HUES6 (cell line): ENCODE measurements at regions not wholly inside any gene's neighbourhood (a gene's known extent, or its start where the extent isn't known, plus 50 kb on each side); places are given as distances from the start of the nearest gene placed in this dataset.

Experiments used
- H3K27ac ChIP-seq: 2 replicates; pipeline ENCODE4 v1.7.0; 2013; ENCODE audit warnings: low read depth, mild to moderate bottlenecking, low read length, inconsistent platforms
- H3K27me3 ChIP-seq: 2 replicates; pipeline ENCODE4 v1.6.1; 2013; ENCODE audit warnings: low read length; ENCODE audit not compliant: control insufficient read depth, insufficient read depth
- H3K36me3 ChIP-seq: 2 replicates; pipeline ENCODE4 v1.6.1; 2013; ENCODE audit warnings: low read length; ENCODE audit not compliant: control insufficient read depth, insufficient read depth
- H3K4me1 ChIP-seq: 2 replicates; pipeline ENCODE4 v1.6.1; 2013; ENCODE audit warnings: low read length; ENCODE audit not compliant: control insufficient read depth, insufficient read depth
- H3K4me3 ChIP-seq: 2 replicates; pipeline ENCODE4 v1.5.1; 2013; ENCODE audit warnings: low read depth, low read length
- H3K9ac ChIP-seq: one replicate; pipeline ENCODE4 v1.6.1; 2013; ENCODE audit warnings: mild to moderate bottlenecking, low read length
- H3K9me3 ChIP-seq: 2 replicates; pipeline ENCODE4 v1.6.1; 2013; ENCODE audit warnings: low read depth, low read length; ENCODE audit not compliant: control insufficient read depth, insufficient read depth

DNA sequence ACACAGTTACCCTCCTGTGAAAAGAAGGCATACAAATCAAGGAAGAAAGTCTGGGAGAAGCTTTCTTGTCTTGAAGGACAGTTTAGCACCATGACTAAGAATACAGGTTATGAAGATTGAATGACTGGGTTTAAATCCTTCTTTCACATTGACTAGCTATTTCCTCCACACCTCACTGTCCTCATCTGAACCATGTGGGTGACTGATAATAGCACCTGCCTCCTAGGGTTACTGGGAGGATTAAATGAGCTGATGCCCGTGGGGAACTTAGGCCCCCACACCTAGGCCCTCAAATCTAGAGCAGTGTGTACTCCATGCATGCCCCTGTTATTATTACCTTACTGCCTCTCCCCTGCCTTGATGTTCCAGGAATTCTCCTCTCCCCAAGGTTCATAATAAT is 202.9 kb downstream of the FBXO15 start:
- Histone ChIP-seq H3K9ac (no peak overlapping the region), H3K4me3 (no peak overlapping the region), H3K27me3 (no peaks in the 10 kb centered on the region), H3K36me3 (no peaks in the 10 kb centered on the region), H3K27ac (no peak overlapping the region), H3K4me1 (peaks cover 6% of the 10 kb centered on the region; the same call in 1 of the 2 replicates), H3K9me3 (peaks cover 5% of the 10 kb centered on the region; the same call in 1 of the 2 replicates)

DNA sequence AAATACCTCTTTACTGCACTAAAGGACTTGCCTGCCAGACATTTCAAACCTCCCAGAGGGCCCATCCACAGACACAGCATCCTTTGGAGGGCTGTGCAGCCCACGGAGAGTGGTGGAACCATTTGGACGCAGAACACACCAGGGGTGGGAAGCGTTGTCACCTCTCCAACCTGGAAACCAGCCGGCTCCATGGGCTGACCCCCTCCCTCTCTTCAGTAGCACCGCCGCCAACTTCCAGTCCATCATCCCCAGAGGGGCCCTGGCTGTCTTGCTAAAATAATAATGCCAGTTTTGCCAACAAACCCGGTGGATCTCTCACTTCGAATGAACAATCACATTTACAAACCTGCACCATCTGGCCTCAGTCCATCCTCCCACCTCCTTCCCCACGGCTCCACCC is 203.9 kb downstream of the FBXO15 start:
- no peaks in the 10 kb centered on the region for H3K27me3 ChIP-seq

DNA sequence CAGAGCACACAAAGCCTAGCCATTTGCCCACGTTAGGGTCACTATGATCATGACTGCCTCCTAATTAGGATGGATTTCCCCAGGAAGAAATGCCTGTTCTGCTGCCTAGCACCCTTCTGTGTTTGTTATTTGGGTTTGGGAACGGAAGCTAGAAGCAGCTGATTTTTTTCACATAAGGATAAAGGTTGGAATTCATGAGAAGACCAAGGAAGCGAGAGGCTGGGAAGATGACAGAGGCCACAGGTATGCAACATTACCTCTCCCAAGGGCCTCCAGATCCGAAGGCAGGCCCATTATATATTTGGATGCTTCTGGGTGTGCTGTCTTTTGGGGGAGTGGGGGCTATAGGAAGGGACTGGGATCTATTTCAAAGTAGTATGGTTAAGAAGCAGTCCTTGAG is 204.7 kb downstream of the FBXO15 start:
- Histone ChIP-seq H3K9ac (no peak overlapping the region), H3K27ac (no peak overlapping the region), H3K36me3 (no peaks in the 10 kb centered on the region), H3K4me3 (no peak overlapping the region), H3K4me1 (peaks cover under 1% of the 10 kb centered on the region; the same call in 1 of the 2 replicates), H3K9me3 (no peaks in the 10 kb centered on the region), H3K27me3 (no peaks in the 10 kb centered on the region)

More for the DNA sequence above, 203.9 kb downstream of the FBXO15 start:
- Histone ChIP-seq H3K4me3 (no peak overlapping the region), H3K9me3 (no peaks in the 10 kb centered on the region), H3K4me1 (peaks cover 6% of the 10 kb centered on the region; the same call in 1 of the 2 replicates), H3K9ac (no peak overlapping the region), H3K27ac (no peak overlapping the region), H3K36me3 (no peaks in the 10 kb centered on the region)

DNA sequence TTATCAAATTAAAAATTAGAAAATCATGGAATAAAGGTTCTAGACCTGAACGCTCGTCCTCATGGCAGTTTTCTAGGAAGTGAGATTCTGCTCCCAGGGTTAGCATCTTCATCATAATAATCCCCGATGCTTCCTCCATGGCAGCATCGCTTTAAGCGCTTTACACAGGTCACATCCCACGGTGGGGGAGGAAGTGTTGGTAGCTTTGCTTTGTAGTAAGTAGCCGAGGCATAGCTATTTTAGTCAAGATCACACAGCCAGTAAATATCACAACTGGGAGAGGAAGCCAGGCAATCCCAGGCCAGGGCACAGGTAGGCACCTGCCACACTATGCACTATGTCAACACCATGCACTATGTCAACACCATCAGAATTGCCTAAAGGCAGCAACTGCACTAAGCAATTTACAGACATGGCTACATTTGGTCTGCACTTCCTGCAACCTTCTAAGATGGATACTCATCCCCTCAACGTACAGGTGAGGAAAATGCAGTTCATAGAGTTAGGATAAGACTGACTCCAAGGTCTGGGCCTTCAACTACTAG is 205.5 kb downstream of the FBXO15 start:
- Histone ChIP-seq H3K9ac (no peak overlapping the region), H3K9me3 (no peaks in the 10 kb centered on the region), H3K27ac (no peak overlapping the region), H3K36me3 (no peaks in the 10 kb centered on the region), H3K27me3 (no peaks in the 10 kb centered on the region), H3K4me1 (no peaks in the 10 kb centered on the region), H3K4me3 (no peak overlapping the region)

DNA sequence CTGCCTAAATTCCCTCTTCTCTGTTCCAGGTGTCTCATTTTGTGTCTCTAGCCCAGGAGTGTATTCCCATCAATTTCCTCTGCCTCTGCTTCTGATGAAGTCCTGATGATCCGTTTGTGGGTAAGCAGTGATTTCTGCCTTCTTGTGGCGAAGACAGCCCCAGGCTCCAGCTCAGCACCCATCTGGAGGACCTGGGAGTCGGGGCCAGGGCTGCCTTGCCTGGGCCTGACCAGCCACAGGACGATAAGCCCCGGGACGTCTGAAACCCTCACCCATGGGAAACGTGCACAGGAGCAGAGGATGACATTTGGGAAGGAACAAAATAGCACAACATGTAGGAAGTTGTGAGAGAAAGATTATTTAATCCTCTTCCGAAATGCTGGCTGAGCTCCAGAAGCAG is 206.9 kb downstream of the FBXO15 start:
- Histone ChIP-seq H3K9ac (no peak overlapping the region), H3K4me1 (no peaks in the 10 kb centered on the region), H3K36me3 (no peaks in the 10 kb centered on the region), H3K9me3 (no peaks in the 10 kb centered on the region), H3K27me3 (no peaks in the 10 kb centered on the region), H3K27ac (no peak overlapping the region), H3K4me3 (no peak overlapping the region)

DNA sequence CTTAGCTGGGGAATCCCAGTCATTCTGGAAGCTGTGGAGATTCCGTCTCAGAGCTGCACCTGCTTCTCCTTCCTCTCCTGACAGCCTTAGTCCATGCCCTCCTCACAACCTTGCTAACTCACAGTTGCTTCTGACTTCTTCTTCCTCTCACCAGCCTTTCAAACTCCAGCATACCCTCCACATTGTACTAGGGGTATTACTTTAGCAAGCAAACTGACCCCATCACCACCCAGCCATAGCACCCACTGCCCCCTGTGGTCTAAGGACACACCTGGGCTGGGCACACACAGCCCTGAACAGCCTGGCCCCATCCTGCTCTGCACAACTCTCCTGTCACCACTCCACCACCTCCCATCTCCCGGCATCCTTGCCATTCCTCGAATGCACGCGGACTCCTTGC is 208.2 kb downstream of the FBXO15 start:
- Histone ChIP-seq H3K9ac (no peak overlapping the region), H3K27me3 (no peaks in the 10 kb centered on the region), H3K4me1 (no peaks in the 10 kb centered on the region), H3K9me3 (no peaks in the 10 kb centered on the region), H3K4me3 (no peak overlapping the region), H3K27ac (no peak overlapping the region), H3K36me3 (no peaks in the 10 kb centered on the region)

DNA sequence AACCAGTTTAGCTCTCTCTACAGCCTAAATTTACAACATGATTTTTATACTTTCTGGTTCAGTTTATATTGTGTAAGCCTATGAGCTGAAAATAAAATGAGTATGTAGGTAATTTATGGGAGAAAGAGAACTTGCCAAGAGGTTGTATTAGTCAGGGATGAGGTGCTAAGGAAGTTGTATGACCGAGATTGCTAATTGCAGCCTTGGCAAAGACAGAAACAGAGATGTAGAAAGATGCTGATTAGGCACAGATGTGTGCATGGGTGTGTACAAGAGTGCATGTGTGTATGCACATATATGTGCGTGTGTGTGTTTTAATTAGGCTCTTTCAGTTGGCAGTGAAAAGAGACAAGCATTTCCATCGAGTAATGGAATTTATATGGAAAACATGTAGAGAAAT is 213.9 kb downstream of the FBXO15 start:
- no peaks in the 10 kb centered on the region for H3K27me3 ChIP-seq
- no peak overlapping the region for H3K27ac ChIP-seq
- no peaks in the 10 kb centered on the region for H3K36me3 ChIP-seq
- no peaks in the 10 kb centered on the region for H3K4me1 ChIP-seq
- H3K9me3 ChIP-seq: no peaks in the 10 kb centered on the region
- no peak overlapping the region for H3K4me3 ChIP-seq
- no peak overlapping the region for H3K9ac ChIP-seq

DNA sequence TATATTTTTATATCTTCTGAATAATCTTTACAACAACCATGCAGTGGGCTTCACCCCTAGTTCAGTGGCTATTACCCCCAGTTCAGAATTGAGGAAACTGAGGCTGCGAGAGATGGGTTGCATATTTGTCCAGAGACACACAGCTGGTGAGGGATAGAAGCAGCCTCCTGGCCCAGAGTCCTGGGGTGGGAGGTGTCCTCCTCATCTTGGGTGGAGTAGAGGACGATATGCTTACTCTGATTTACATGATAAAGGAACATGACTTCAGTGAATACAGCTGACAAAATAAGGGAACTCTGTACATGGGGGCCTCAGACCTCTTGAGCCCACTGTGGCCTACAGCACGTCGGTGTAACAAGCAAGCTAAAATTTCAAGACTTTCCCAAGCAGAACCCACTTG is 214.7 kb downstream of the FBXO15 start:
- Histone ChIP-seq H3K27ac (no peak overlapping the region), H3K4me1 (no peaks in the 10 kb centered on the region), H3K9ac (no peak overlapping the region), H3K27me3 (no peaks in the 10 kb centered on the region), H3K9me3 (no peaks in the 10 kb centered on the region), H3K36me3 (no peaks in the 10 kb centered on the region), H3K4me3 (no peak overlapping the region)

DNA sequence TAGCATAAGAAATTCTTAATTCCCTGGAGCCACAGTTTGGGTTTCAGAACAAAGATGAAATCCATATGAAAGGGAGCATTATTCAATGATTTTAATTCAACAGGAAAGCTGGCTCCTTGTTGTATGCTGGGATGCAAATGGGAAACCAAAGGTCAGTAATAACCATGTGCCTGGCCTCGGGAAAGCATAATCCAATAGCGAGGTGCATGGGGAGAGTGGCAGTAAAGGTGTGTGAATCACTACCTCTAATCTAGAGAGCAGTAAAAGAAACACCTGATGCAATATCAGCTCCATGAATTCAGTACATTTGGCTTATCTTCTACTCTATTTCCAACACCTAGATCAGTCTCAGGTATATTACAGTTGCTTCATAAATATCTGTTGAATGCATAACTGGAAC is 220.1 kb downstream of the FBXO15 start:
- no peak overlapping the region for H3K27ac ChIP-seq
- H3K9me3 ChIP-seq: no peaks in the 10 kb centered on the region
- no peaks in the 10 kb centered on the region for H3K27me3 ChIP-seq
- no peak overlapping the region for H3K4me3 ChIP-seq
- no peaks in the 10 kb centered on the region for H3K4me1 ChIP-seq
- H3K9ac ChIP-seq: no peak overlapping the region
- no peaks in the 10 kb centered on the region for H3K36me3 ChIP-seq

DNA sequence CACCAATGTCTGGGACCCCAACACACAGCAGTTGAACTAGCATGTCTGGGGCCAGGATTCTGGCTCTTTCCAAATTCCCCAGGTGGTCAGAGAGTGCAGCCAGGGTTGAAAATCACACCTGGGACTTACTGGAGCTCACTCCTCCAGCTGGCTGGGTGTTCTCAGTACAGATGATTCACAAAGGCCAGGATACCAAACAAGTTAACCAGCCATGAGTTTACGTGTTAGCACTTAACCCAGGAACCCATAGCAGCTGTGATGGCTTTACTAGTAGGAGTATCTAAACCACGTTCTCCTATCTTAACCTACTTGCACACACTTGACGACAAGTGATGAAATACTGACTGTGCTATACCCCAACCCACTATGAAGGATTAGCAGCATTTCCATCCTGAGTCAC is 222.8 kb downstream of the FBXO15 start:
- no peaks in the 10 kb centered on the region for H3K27me3 ChIP-seq
- no peaks in the 10 kb centered on the region for H3K9me3 ChIP-seq
- H3K36me3 ChIP-seq: no peaks in the 10 kb centered on the region
- no peak overlapping the region for H3K4me3 ChIP-seq
- no peak overlapping the region for H3K27ac ChIP-seq
- no peak overlapping the region for H3K9ac ChIP-seq
- no peaks in the 10 kb centered on the region for H3K4me1 ChIP-seq

DNA sequence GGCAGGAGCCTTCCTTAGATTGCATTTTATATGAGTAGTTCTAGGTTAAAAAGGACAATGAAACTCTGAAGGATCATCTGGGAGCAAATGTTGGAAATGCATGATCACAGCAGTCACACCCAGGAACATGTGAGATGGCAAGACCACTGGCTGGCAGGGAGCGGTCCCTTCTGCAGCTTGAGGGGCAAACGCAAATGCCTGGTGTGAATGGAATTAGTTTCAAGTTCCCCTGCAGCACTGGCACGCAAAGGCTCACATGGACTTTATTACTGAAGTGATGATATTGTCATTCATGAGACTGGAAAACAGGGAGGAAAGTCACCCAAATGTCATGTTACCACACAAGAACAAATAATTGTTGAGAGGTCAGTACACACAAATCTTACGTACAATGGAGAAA is 223.3 kb downstream of the FBXO15 start:
- Histone ChIP-seq H3K4me1 (no peaks in the 10 kb centered on the region), H3K36me3 (no peaks in the 10 kb centered on the region), H3K27me3 (no peaks in the 10 kb centered on the region), H3K27ac (no peak overlapping the region), H3K4me3 (no peak overlapping the region), H3K9me3 (no peaks in the 10 kb centered on the region), H3K9ac (no peak overlapping the region)

DNA sequence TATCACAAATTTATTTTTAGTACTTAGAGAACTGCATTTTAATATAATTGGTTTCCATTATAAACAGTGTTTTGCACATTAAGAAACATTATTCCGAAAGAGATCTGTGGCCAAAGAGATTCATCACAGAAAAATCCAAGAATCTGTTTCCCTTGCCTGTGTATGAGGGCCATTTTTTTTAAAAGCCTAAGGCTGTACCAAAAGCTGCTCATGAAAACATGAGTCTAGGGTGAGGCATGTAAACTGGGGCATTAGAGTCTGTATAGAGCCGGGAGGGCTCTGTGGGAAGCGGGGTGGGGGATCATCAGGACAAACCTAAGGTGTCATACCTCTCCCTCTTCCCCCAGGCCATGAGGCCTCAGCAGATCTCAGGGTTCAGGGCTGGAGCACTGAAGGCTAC is 223.8 kb downstream of the FBXO15 start:
- Histone ChIP-seq H3K27ac (no peak overlapping the region), H3K36me3 (no peaks in the 10 kb centered on the region), H3K9ac (no peak overlapping the region), H3K9me3 (no peaks in the 10 kb centered on the region), H3K4me1 (no peaks in the 10 kb centered on the region), H3K4me3 (no peak overlapping the region), H3K27me3 (no peaks in the 10 kb centered on the region)
